IPS-20b (cell line): ENCODE measurements at regions not wholly inside any gene's neighbourhood (a gene's known extent, or its start where the extent isn't known, plus 50 kb on each side); places are given as distances from the start of the nearest gene placed in this dataset.

Source experiments
- H3K27ac ChIP-seq: one replicate; pipeline ENCODE4 v1.5.1; 2013; ENCODE audit warnings: low read length
- H3K27me3 ChIP-seq: 2 replicates; pipeline ENCODE4 v1.6.1; 2013; ENCODE audit warnings: mild to moderate bottlenecking, low read length, inconsistent platforms; ENCODE audit not compliant: insufficient read depth
- H3K36me3 ChIP-seq: 2 replicates; pipeline ENCODE4 v1.6.1; 2013; ENCODE audit warnings: low read depth, mild to moderate bottlenecking, inconsistent platforms, low read length, moderate library complexity; ENCODE audit not compliant: insufficient read depth
- H3K4me1 ChIP-seq: 2 replicates; pipeline ENCODE4 v1.6.1; 2013; ENCODE audit warnings: mild to moderate bottlenecking, control low read depth, inconsistent platforms, low read length, moderate library complexity; ENCODE audit not compliant: insufficient read depth
- H3K4me3 ChIP-seq: 2 replicates; pipeline ENCODE4 v1.5.1; 2013; ENCODE audit warnings: mild to moderate bottlenecking, low read length, inconsistent platforms
- H3K9ac ChIP-seq: 2 replicates; pipeline ENCODE4 v1.6.1; 2013; ENCODE audit warnings: low read depth, mild to moderate bottlenecking, inconsistent platforms, low read length, moderate library complexity
- H3K9me3 ChIP-seq: 2 replicates; pipeline ENCODE4 v1.6.1; 2013; ENCODE audit warnings: mild to moderate bottlenecking, low read depth, low read length, inconsistent platforms; ENCODE audit not compliant: insufficient read depth

DNA sequence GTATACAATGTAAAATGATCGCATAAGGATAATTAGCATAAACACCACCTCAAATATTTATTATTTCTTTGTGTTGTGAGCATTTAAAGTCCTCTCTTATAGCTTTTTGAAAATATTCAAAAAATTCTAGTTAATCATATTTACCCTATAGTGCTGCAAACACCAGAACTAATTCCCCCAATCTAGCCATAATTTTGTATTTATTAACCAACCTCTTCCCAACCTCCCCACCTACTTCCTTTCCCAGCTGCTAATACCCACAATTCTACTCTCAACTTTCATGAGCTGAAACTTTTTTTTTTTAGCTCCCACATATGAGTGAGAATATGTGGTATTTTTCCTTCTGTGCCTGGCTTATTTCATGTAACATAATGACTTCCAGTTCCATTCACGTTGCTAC, 317.8 kb upstream of the ATP10B start:
- Histone ChIP-seq H3K27me3 (no peaks in the 10 kb centered on the region), H3K9ac (no peak overlapping the region), H3K9me3 (no peaks in the 10 kb centered on the region), H3K27ac (no peak overlapping the region), H3K4me1 (no peaks in the 10 kb centered on the region), H3K36me3 (no peaks in the 10 kb centered on the region), H3K4me3 (no peak overlapping the region)

DNA sequence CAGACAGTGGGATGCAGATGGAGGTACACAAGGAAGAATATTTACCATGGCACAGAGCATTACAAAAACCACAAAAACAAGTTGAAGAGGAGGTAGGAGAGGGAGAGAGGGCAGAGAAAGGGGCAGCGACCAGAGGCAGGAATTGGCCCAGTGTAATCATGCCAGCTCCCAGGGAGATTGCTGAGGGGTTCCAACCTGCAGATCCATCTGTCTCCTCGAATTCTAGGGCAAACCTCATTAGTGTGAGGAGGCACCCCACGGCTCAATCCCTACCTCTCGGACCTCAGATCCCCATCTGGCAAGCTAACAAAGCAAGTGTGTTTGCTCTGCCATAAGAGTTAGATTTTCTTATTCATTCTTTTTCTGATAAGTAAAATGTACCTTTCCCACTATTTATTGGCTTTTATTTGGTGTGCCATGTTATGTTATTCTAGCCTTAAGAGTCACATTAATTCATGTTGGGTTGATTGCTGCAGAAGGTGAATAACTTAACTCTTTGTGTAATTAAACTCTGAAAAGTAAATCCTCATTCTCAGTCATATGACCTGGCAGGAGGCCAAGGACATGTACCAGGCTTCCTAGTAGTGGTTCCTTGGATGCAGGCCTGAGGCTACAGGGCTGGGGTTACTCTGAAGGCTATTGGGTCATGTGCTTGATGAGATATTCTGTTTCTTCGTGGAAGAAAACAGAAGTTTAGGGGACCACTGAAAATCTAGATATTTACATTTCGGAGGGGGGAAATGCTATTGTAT, 315.2 kb upstream of the ATP10B start:
- Histone ChIP-seq H3K36me3 (no peaks in the 10 kb centered on the region), H3K4me1 (no peaks in the 10 kb centered on the region), H3K27ac (no peak overlapping the region), H3K27me3 (no peaks in the 10 kb centered on the region), H3K9ac (no peak overlapping the region), H3K4me3 (no peak overlapping the region), H3K9me3 (no peaks in the 10 kb centered on the region)

DNA sequence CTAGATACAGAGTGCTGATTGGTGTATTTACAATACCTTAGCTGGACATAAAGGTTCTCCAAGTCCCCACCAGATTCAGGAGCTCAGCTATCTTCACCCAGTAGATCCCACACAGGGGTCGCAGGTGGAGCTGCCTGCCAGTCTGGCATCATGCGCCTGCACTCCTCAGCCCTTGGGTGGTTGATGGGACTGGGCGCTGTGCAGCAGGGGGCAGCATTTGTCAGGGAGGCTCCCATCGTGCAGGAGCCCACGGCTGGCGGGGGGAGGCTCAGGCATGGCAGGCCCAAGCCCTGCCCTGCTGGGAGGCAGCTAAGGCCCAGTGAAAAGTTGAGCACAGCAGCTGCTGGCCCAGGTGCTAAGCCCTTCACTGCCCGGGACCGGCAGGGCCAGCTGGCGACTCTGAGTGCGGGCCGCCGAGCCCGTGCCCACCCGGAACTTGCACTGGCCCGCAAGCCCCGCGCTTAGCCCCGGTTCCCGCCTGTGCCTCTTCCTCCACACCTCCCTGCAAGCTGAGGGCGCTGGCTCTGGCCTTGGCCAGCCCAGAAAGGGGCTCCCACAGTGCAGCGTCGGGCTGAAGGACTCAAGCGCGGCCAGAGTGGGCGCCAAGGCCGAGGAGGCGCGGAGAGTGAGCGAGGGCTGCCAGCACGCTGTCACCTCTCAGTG, 314.1 kb upstream of the ATP10B start:
- Histone ChIP-seq H3K9me3 (no peaks in the 10 kb centered on the region), H3K9ac (no peak overlapping the region)

DNA sequence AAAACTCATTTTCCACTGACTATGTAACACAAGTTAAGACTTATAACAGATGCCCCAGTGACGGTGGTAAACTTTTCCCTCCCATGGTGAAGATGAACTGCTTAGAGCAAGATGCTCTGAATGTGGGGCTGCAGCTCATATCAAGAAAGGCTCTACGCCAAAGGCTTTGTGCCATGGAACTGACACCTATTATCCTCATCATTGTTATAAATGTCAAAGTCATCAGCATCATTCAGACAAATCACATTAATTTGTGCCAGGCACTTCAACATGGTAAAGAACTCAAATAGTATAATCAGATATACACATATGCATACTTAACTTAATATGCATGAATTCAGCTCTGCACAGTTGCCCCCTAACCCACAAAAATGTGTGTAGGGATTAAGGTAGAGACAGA, 305.9 kb upstream of the ATP10B start:
- Histone ChIP-seq H3K27ac (no peak overlapping the region), H3K36me3 (no peaks in the 10 kb centered on the region), H3K4me1 (no peaks in the 10 kb centered on the region), H3K4me3 (no peak overlapping the region), H3K9ac (no peak overlapping the region), H3K9me3 (no peaks in the 10 kb centered on the region), H3K27me3 (no peaks in the 10 kb centered on the region)

More for the DNA sequence above, 314.1 kb upstream of the ATP10B start:
- no peaks in the 10 kb centered on the region for H3K27me3 ChIP-seq
- H3K27ac ChIP-seq = no peak overlapping the region
- H3K4me3 ChIP-seq = no peak overlapping the region
- no peaks in the 10 kb centered on the region for H3K36me3 ChIP-seq
- no peaks in the 10 kb centered on the region for H3K4me1 ChIP-seq

DNA sequence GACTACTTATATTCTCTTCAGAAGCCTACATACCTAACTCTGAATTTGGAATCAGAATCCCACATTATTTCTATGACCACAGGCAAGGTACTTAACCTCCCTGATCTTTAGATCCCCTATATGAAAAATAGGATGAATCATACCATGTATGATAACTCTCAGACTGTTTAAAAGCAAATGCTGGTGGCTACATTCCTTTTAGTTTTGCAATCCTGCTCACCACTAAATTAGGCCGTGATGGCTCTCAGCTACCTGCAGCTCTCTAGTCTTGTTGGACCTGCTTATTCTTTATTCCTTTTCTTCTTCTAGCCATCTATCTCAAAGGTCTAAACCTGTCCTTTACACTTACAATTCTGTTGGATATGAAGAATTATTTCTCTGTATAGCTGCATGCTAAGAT, 303.4 kb upstream of the ATP10B start:
- no peaks in the 10 kb centered on the region for H3K36me3 ChIP-seq
- no peak overlapping the region for H3K9ac ChIP-seq
- no peak overlapping the region for H3K27ac ChIP-seq
- no peaks in the 10 kb centered on the region for H3K27me3 ChIP-seq
- no peaks in the 10 kb centered on the region for H3K4me1 ChIP-seq
- no peaks in the 10 kb centered on the region for H3K9me3 ChIP-seq
- H3K4me3 ChIP-seq = no peak overlapping the region

DNA sequence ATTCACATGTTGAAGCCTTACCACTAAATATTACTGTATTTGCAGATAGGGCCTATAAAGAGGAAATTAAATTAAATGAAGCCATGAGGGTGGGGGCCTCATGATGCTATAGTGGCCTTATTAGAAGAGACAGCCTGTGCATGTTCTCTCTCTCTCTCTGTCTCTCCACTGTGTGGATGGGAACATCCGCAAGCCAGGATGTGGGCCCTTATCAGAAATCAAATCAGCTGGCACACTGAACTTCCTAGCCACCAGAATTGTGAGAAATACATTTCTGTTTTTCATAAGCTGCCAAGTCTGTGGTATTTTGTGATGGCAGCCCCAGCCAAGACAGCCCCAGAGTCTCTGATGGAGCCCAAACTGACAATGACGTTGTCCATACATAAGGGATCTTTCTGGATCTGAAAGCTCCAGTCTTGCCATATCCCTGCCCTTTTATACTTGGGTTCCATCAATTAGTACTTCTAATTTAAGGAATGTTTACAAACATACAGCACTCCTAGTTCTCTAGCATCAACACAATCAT, 300.5 kb upstream of the ATP10B start:
- Histone ChIP-seq H3K27me3 (no peaks in the 10 kb centered on the region), H3K4me3 (no peak overlapping the region), H3K9me3 (no peaks in the 10 kb centered on the region), H3K36me3 (no peaks in the 10 kb centered on the region), H3K4me1 (no peaks in the 10 kb centered on the region), H3K9ac (no peak overlapping the region), H3K27ac (no peak overlapping the region)

DNA sequence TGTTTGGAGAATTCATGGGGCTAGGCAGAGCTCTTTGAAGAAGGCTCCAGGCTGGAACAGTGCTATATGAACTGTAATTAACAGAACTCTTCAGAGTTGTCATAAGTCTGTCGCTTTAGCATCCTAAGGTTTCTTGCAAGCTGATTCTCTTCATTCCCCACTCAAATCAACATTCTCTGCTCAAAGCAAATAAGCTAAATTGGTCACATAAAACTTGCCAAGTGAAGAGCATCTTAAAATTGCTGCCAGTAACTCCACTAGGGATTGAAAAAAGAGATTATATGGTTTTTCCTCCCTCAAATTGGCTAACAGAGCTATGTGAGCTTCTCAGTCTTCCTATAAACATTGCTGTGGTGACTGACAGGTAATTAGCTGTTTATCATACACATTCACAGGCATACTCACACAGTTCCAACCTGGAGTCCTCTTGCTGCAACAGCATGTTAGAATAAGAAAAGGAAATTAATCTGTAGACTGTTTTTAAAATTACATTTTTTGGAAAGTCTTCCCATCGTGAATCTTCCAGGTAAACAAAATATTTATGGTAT, 298.5 kb upstream of the ATP10B start:
- Histone ChIP-seq H3K27me3 (no peaks in the 10 kb centered on the region), H3K4me1 (no peaks in the 10 kb centered on the region), H3K9me3 (no peaks in the 10 kb centered on the region), H3K4me3 (no peak overlapping the region), H3K36me3 (no peaks in the 10 kb centered on the region), H3K27ac (no peak overlapping the region), H3K9ac (no peak overlapping the region)

DNA sequence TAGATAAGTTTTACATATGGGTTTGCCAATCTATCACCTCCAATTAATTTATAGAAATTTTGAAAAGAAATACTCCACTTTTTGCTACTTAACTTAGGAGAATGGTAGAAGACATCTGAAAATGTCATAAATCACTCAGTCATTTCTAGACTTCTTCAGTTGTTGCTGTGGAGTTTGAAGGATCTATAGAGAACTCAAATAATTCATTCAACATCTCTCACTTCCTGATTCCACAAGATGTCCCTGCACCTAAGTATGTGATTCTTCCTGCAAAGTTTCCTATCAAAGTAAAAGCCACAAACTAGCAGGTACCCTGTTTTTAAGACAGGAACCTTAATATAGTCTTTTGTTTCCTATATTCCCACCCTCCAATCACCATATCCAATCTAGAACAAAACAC, 297.1 kb upstream of the ATP10B start:
- Histone ChIP-seq H3K27me3 (no peaks in the 10 kb centered on the region), H3K27ac (no peak overlapping the region), H3K9ac (no peak overlapping the region), H3K4me1 (no peaks in the 10 kb centered on the region), H3K36me3 (no peaks in the 10 kb centered on the region), H3K4me3 (no peak overlapping the region), H3K9me3 (peaks cover 8% of the 10 kb centered on the region; the same call in 1 of the 2 replicates)

DNA sequence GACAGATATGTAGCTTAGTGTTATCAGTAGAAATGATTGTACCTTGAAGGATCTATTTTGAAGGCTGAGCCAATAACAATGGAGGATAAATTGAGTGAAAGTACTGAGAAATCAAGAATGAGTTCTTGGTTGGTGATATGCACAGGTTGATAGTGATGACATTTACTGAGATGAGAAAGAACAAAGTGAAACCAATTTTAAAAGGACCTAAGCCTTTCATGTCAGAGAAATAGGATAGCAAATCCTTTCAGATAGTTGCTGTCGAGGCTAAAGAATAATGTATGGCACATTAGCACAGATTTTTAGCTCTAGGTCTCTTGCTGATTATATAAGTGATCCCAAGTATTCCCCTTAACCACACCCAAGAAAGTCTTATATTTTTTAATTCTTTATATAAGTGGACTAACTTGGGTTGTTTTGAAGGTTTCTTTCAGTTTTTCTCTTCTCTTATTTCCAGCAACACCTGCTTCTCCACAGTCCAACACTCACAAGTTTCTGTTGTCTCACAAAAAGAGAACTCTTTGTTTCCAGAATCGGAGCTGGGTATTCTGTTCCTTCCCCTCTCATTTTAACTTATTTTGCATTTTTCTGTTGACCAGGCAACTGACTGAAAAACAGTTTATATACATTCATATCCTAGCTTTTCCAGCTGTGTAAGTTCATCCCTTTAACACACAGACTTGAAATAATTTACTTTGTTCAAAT, 286.9 kb upstream of the ATP10B start:
- Histone ChIP-seq H3K27me3 (no peaks in the 10 kb centered on the region), H3K4me1 (no peaks in the 10 kb centered on the region), H3K36me3 (no peaks in the 10 kb centered on the region), H3K4me3 (no peak overlapping the region), H3K9ac (no peak overlapping the region), H3K9me3 (peaks cover under 1% of the 10 kb centered on the region; the same call in 1 of the 2 replicates), H3K27ac (no peak overlapping the region)

DNA sequence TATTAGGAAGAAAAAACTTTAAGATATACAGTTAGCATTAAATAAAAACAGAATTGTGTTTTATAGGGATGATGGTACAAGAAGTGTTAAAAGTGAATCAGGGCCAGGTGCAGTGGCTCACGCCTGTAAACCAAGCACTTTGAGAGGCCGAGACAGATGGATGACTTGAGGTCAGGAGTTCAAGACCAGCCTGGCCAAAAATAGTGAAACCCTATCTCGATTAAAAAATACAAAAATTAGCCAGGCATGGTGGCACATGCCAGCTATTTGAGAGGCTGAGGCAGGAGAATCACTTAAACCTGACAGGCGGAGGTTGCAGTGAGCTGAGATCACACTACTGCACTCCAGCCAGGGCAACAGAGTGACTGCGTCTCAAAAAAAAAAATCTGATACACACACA, 282.9 kb upstream of the ATP10B start:
- Histone ChIP-seq H3K27ac (no peak overlapping the region), H3K9me3 (no peaks in the 10 kb centered on the region), H3K4me1 (no peaks in the 10 kb centered on the region)

DNA sequence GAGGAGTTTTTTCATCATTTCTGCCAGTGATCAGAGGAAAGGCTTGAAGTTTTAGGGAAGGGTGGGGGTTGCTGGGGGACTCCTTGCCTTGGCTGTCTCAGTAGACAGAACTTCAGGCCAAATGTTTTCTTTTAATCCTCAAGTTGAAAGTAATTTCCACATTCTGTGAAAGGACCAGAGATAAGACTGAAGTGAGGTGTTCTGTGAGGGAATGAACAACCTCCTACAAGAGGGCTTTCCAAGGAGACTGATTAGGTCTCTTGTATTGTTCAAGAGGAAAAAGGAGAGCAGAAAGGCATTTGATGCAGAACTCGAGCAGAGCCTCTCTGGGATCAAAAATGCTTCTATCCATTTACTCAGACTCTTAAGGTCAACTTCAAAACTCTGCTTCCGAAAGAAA, 282.1 kb upstream of the ATP10B start:
- Histone ChIP-seq H3K4me3 (no peak overlapping the region), H3K36me3 (no peaks in the 10 kb centered on the region), H3K4me1 (no peaks in the 10 kb centered on the region)

More for the DNA sequence above, 282.9 kb upstream of the ATP10B start:
- Histone ChIP-seq H3K4me3 (no peak overlapping the region), H3K9ac (no peak overlapping the region), H3K27me3 (no peaks in the 10 kb centered on the region), H3K36me3 (no peaks in the 10 kb centered on the region)

More for the DNA sequence above, 282.1 kb upstream of the ATP10B start:
- Histone ChIP-seq H3K27me3 (no peaks in the 10 kb centered on the region), H3K9ac (no peak overlapping the region), H3K27ac (no peak overlapping the region), H3K9me3 (no peaks in the 10 kb centered on the region)
